ENCODE measurements at regions not wholly inside any gene's neighbourhood (a gene's known extent, or its start where the extent isn't known, plus 50 kb on each side); places are given as distances from the start of the nearest gene placed in this dataset.

DNA sequence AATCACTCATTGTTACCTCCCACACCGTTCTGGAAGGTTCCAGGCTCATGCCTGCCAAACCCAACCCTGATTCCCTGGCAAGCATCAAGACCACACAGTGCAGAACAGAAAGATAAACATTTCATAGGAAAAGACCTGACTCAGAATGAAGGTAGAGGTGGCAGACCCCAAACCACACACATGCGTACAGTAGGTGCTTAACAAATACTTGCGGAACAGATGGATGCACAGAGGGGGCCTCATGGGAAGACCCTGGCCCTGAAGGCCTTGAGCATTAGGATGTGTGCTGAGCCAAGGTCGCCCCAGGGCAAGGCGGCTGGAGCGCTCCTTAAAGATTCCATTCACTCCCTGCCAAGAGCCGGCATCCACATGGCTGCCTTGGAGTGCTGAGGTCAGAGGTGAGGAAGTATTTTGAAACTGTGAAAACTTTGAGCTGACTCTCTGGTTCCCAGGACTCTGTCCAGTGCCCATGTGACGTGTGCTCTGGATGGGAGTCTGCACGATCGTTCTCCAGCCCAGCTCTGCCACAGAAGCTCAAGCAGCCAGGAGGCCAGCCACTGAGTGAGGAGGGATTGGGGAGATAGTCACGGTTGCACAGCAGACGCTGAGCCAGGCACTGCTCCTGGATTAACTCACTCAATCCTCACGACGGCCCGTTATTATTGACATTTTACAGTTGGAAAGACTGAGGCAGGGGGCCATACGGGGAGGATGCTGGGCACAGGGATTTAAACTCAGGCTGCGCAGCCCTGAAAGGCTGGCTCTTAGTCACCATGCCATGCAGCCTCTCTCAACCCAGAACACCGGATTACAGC is 65.5 kb upstream of the AFDN start:
- Mint-ChIP-seq H3K36me3 (ENCODE audit: insufficient read depth, unreplicated experiment) (no peaks in the 10 kb centered on the region), H3K4me1 (ENCODE audit: low read depth, unreplicated experiment) (peaks cover 23% of the 10 kb centered on the region), H3K27me3 (ENCODE audit: insufficient read depth, unreplicated experiment) (no peaks in the 10 kb centered on the region), H3K9me3 (ENCODE audit: unreplicated experiment) (no peaks in the 10 kb centered on the region), H3K4me3 (ENCODE audit: unreplicated experiment) (no peak overlapping the region), H3K27ac (ENCODE audit: unreplicated experiment) (no peak overlapping the region)
- H3K4me3 ChIP-seq (ENCODE audit: low read depth, low read length): no peak overlapping the region
- CTCF ChIA-PET: no interaction called here
- no peaks in the 10 kb centered on the region for H3K27me3 ChIP-seq (replicated peaks; ENCODE audit: control insufficient read depth, insufficient read depth, low read length)
- POLR2A ChIA-PET: no interaction called here
- H3K4me1 ChIP-seq: peaks cover 9% of the 10 kb centered on the region; the same call in 1 of the 2 replicates
- no TSS peak for BruUV-seq (replicated peaks)
- intact Hi-C loops (cut with micrococcal nuclease; ENCODE audit: unreplicated experiment): no loop called here
- no peaks in the 10 kb centered on the region for H3K9me3 ChIP-seq
- TF ChIP-seq, protein P1, sequence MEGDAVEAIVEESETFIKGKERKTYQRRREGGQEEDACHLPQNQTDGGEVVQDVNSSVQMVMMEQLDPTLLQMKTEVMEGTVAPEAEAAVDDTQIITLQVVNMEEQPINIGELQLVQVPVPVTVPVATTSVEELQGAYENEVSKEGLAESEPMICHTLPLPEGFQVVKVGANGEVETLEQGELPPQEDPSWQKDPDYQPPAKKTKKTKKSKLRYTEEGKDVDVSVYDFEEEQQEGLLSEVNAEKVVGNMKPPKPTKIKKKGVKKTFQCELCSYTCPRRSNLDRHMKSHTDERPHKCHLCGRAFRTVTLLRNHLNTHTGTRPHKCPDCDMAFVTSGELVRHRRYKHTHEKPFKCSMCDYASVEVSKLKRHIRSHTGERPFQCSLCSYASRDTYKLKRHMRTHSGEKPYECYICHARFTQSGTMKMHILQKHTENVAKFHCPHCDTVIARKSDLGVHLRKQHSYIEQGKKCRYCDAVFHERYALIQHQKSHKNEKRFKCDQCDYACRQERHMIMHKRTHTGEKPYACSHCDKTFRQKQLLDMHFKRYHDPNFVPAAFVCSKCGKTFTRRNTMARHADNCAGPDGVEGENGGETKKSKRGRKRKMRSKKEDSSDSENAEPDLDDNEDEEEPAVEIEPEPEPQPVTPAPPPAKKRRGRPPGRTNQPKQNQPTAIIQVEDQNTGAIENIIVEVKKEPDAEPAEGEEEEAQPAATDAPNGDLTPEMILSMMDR (IDR thresholded peaks at IDR 0.05; ENCODE audit: insufficient read depth in 1 of 2, low read depth in 1 of 2, low read length in 1 of 2, severe bottlenecking in 1 of 2, unreplicated experiment in 1 of 2): no peak
- DNase-seq: no peak
- H3K36me3 ChIP-seq (ENCODE audit: control insufficient read depth, insufficient read depth, low read length): no peaks in the 10 kb centered on the region

DNA sequence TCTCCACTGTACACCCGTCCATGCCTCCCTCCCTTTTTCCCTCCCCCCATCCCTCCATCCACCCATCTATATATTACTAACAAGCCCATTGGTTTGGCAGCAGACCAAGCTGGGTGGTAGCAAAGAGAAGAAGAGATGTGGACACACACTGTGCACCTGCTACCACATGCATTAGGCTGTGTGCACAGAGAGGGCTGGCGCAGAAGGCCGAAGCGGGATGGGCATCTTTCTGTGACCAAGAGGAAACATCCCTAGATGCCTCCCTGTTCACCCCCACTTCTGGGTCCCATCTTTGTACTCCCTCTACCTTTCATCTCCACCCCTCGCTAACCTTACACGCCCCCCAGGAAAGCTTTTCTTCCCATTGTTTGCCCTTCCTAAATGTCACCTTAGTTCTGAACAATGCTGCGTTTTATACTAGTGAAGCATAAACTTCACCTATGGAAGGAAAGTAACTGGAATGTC is 64.9 kb upstream of the AFDN start:
- Mint-ChIP-seq H3K4me1 (ENCODE audit: low read depth, unreplicated experiment) (peaks cover 18% of the 10 kb centered on the region), H3K27me3 (ENCODE audit: insufficient read depth, unreplicated experiment) (no peaks in the 10 kb centered on the region), H3K36me3 (ENCODE audit: insufficient read depth, unreplicated experiment) (no peaks in the 10 kb centered on the region), H3K27ac (ENCODE audit: unreplicated experiment) (no peak overlapping the region), H3K4me3 (ENCODE audit: unreplicated experiment) (no peak overlapping the region), H3K9me3 (ENCODE audit: unreplicated experiment) (no peaks in the 10 kb centered on the region)
- H3K4me1 ChIP-seq: peaks cover 5% of the 10 kb centered on the region; the same call in 1 of the 2 replicates
- H3K9me3 ChIP-seq: no peaks in the 10 kb centered on the region
- H3K36me3 ChIP-seq (ENCODE audit: control insufficient read depth, insufficient read depth, low read length): no peaks in the 10 kb centered on the region
- intact Hi-C loops (cut with micrococcal nuclease; ENCODE audit: unreplicated experiment): no loop called here
- H3K27me3 ChIP-seq (replicated peaks; ENCODE audit: control insufficient read depth, insufficient read depth, low read length): no peaks in the 10 kb centered on the region
- ChIA-PET POLR2A (no interaction called here), CTCF (no interaction called here)
- H3K4me3 ChIP-seq (ENCODE audit: low read depth, low read length): no peak overlapping the region
- DNase-seq: no peak
- TF ChIP-seq, protein P1 (IDR thresholded peaks at IDR 0.05; ENCODE audit: insufficient read depth in 1 of 2, low read depth in 1 of 2, low read length in 1 of 2, severe bottlenecking in 1 of 2, unreplicated experiment in 1 of 2): no peak
- no TSS peak for BruUV-seq (replicated peaks)

DNA sequence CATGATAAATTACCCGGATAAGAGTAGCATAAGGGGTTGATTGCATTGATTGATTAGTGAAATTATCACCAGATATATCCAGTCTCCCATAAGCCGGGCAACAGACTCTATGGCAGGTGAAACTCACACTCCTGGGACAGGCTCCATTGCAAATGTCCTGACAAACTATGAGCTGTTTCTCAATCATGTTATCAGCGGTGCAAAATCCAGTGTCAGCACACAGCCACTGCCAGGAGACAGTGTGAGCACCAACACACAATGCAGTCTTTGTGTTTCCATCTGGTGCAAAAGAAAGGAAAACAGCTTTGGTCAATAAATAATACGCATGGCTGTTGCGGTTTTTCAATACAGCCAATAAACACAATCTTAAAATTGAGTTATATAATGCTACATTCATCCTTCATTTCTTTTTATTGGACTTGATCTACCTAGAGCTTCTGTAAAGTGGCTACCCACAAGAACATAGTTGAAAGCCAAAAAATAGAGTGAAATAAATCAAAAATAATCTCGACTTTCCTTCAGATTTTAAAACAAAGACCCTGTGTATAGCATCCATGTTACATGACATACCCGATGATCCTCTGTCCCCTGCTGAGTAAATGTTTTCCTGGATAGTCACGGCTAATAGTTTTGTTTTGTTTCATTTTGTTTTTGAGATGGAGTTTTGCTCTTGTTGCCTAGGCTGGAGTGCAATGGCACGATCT is 64.3 kb upstream of the AFDN start:
- no peak overlapping the region for H3K4me3 ChIP-seq (ENCODE audit: low read depth, low read length)
- intact Hi-C loops (cut with micrococcal nuclease; ENCODE audit: unreplicated experiment): no loop called here
- H3K27me3 ChIP-seq (replicated peaks; ENCODE audit: control insufficient read depth, insufficient read depth, low read length): no peaks in the 10 kb centered on the region
- POLR2A ChIA-PET: no interaction called here
- Mint-ChIP-seq H3K36me3 (ENCODE audit: insufficient read depth, unreplicated experiment) (no peaks in the 10 kb centered on the region), H3K27ac (ENCODE audit: unreplicated experiment) (no peak overlapping the region), H3K4me1 (ENCODE audit: low read depth, unreplicated experiment) (peaks cover 12% of the 10 kb centered on the region), H3K27me3 (ENCODE audit: insufficient read depth, unreplicated experiment) (no peaks in the 10 kb centered on the region), H3K4me3 (ENCODE audit: unreplicated experiment) (no peak overlapping the region), H3K9me3 (ENCODE audit: unreplicated experiment) (no peaks in the 10 kb centered on the region)
- DNase-seq: no peak
- CTCF ChIA-PET: no interaction called here
- peaks cover 5% of the 10 kb centered on the region; the same call in 1 of the 2 replicates for H3K4me1 ChIP-seq
- BruUV-seq (replicated peaks): no TSS peak
- no peaks in the 10 kb centered on the region for H3K36me3 ChIP-seq (ENCODE audit: control insufficient read depth, insufficient read depth, low read length)
- TF ChIP-seq, protein P1 (IDR thresholded peaks at IDR 0.05; ENCODE audit: insufficient read depth in 1 of 2, low read depth in 1 of 2, low read length in 1 of 2, severe bottlenecking in 1 of 2, unreplicated experiment in 1 of 2): no peak
- H3K9me3 ChIP-seq: no peaks in the 10 kb centered on the region
